Activated B cell treated with CpG ODN at 0.5 μM for 24 hours (primary cell): ENCODE measurements at regions not wholly inside any gene's neighbourhood (a gene's known extent, or its start where the extent isn't known, plus 50 kb on each side); places are given as distances from the start of the nearest gene placed in this dataset.

Experiments
- ATAC-seq: fragments of 200-7000 bp; cut with Tn5 transposase; one replicate; pipeline ENCODE4 v1.10.0; 2021; ENCODE audit warnings: low read depth, mild to moderate bottlenecking, moderate library complexity
- CTCF ChIA-PET: fragments of 350-600 bp; sonication (Branson Sonifier 250); formaldehyde crosslinking; loops from one replicate; lab custom pipeline; 2021; ENCODE audit warnings: antibody characterized with exemption; lab: Charles Lee
- POLR2A ChIA-PET: fragments of 350-600 bp; sonication (Branson Sonifier 250); formaldehyde crosslinking; loops from one replicate; lab custom pipeline; 2021; ENCODE audit warnings: antibody characterized with exemption; lab: Charles Lee
- DNase-seq: peaks from one replicate; pipeline ENCODE4 v3.0.0; 2022
- H3K27ac Mint-ChIP-seq: one replicate; pipeline ENCODE4 v1.8.0; 2020; ENCODE audit warnings: mixed read lengths
- H3K27me3 Mint-ChIP-seq: one replicate; pipeline ENCODE4 v1.8.0; 2021; ENCODE audit warnings: mixed read lengths
- H3K36me3 Mint-ChIP-seq: one replicate; pipeline ENCODE4 v1.8.0; 2021; ENCODE audit warnings: low read depth, mixed read lengths
- H3K4me1 Mint-ChIP-seq: one replicate; pipeline ENCODE4 v1.8.0; 2021; ENCODE audit warnings: mixed read lengths
- H3K4me3 Mint-ChIP-seq: one replicate; pipeline ENCODE4 v1.8.0; 2020; ENCODE audit warnings: mild to moderate bottlenecking, mixed read lengths
- H3K9me3 Mint-ChIP-seq: one replicate; pipeline ENCODE4 v1.8.0; 2020; ENCODE audit warnings: mixed read lengths
- CTCF ChIP-seq: fragments of 200-600 bp; IDR thresholded peaks from one replicate; pipeline ENCODE4 v1.8.0; 2022; ENCODE audit warnings: antibody characterized with exemption, mild to moderate bottlenecking
- intact Hi-C: fragments of 100-400 bp; cut with micrococcal nuclease; formaldehyde crosslinking; loops from one replicate; pipeline ENCODE4 v1.15.1; 2024

- Mint-ChIP-seq H3K27ac (no peak overlapping the region), H3K27me3 (no peaks in the 10 kb centered on the region), H3K4me3 (no peak overlapping the region), H3K4me1 (no peaks in the 10 kb centered on the region), H3K36me3 (no peaks in the 10 kb centered on the region), H3K9me3 (peaks cover 7% of the 10 kb centered on the region)
- intact Hi-C loops = no loop called here
- ChIA-PET CTCF (no interaction called here), POLR2A (no interaction called here)
- TF ChIP-seq CTCF = no peak
- DNase-seq (no peak), ATAC-seq (no peak)
Observed at GRCh38 chr15:95645791-95646338, 684.6 kb upstream of the NR2F2 start.

DNA sequence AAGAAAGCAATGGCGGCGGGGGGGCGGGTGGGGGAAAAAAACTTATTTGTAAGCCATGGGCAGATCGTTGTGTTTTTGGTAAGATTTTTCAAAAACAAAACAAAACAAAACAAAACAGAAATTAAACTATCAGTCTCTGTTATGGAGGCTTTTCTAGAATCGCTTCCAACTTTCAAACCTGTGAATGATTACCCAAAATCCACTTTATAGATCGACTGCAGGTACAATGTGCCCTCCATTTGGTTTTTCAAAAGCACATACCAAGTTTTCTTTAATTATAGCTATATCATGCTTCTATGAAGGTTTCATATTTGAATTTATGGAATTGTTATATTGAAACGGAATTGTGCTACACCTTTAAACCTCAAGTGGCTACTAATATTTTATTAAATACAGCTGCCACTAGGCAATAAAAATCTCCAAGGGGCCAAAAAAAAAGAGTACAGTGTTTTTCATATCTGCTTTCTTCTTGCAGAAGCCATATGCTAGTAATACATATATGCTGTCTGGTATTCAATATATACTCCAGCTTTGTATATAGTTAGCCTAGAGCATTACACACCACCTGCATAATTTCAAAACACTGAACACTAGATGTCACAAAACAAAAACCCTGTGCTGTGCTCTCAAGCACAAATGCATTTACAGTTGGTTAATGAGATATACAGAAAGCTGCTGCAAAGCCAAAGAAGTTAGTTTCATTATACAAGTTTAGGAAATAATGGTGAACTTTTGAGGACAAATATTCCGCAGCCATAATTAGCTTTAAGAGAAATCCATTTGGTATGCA, 683.8 kb upstream of the NR2F2 start:
- ATAC-seq (no peak), DNase-seq (no peak)
- Mint-ChIP-seq H3K27me3 (no peaks in the 10 kb centered on the region), H3K36me3 (no peaks in the 10 kb centered on the region), H3K27ac (no peak overlapping the region), H3K4me3 (no peak overlapping the region), H3K9me3 (peaks cover 7% of the 10 kb centered on the region), H3K4me1 (no peaks in the 10 kb centered on the region)
- POLR2A ChIA-PET = no interaction called here
- TF ChIP-seq CTCF = no peak
- intact Hi-C loops = no loop called here
- CTCF ChIA-PET = no interaction called here

GRCh38 chr15:95647531-95648277, 682.8 kb upstream of the NR2F2 start:
- CTCF ChIA-PET = no interaction called here
- H3K4me1 Mint-ChIP-seq = no peaks in the 10 kb centered on the region
- intact Hi-C loops = no loop called here
- H3K36me3 Mint-ChIP-seq = no peaks in the 10 kb centered on the region
- H3K4me3 Mint-ChIP-seq = no peak overlapping the region
- H3K27ac Mint-ChIP-seq = no peak overlapping the region
- H3K27me3 Mint-ChIP-seq = no peaks in the 10 kb centered on the region
- DNase-seq = no peak
- peaks cover 5% of the 10 kb centered on the region for H3K9me3 Mint-ChIP-seq
- POLR2A ChIA-PET = no interaction called here
- no peak for TF ChIP-seq CTCF
- no peak for ATAC-seq

- no peak overlapping the region for H3K4me3 Mint-ChIP-seq
- H3K27ac Mint-ChIP-seq = no peak overlapping the region
- POLR2A ChIA-PET = no interaction called here
- TF ChIP-seq CTCF = no peak
- DNase-seq (no peak), ATAC-seq (no peak)
- H3K27me3 Mint-ChIP-seq = no peaks in the 10 kb centered on the region
- no peaks in the 10 kb centered on the region for H3K36me3 Mint-ChIP-seq
- peaks cover 8% of the 10 kb centered on the region for H3K9me3 Mint-ChIP-seq
- intact Hi-C loops = no loop called here
- CTCF ChIA-PET = no interaction called here
- H3K4me1 Mint-ChIP-seq = no peaks in the 10 kb centered on the region
Observed at GRCh38 chr15:95653361-95653805, 677.1 kb upstream of the NR2F2 start.

DNA sequence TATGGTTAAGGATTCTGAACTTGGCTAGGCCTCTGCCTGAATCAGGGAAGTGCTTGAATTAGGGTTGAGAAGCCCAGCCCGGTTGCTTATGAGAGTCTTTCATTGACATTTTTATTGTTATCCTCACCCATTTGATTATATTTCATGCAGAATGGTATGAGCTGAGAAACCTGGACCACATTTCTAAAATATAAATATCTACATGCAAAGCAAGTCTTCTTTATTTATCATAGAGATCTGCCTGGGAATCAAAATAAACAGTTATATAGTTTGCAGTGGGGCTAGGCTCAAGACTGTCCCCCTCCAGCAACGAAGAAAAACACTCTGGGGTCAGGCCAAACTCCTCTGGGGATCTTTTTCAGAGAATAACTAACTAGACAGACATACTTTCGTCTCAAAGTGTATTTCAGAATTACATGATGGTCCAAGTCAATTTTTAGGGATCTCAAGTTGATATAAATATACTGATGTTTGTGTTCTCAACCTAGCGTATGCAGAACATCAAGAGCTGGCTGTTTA, 675.4 kb upstream of the NR2F2 start:
- intact Hi-C loops = no loop called here
- Mint-ChIP-seq H3K27me3 (no peaks in the 10 kb centered on the region), H3K36me3 (no peaks in the 10 kb centered on the region), H3K4me1 (no peaks in the 10 kb centered on the region), H3K9me3 (peaks cover 10% of the 10 kb centered on the region), H3K4me3 (no peak overlapping the region), H3K27ac (no peak overlapping the region)
- POLR2A ChIA-PET = no interaction called here
- no peak for TF ChIP-seq CTCF
- DNase-seq (no peak), ATAC-seq (no peak)
- CTCF ChIA-PET = no interaction called here
